IMR-90 (cell line): ENCODE measurements at regions not wholly inside any gene's neighbourhood (a gene's known extent, or its start where the extent isn't known, plus 50 kb on each side); places are given as distances from the start of the nearest gene placed in this dataset.

Experiments used
- CEBPB ChIP-seq: IDR thresholded peaks from 2 replicates; pipeline ENCODE4 v1.6.1; 2012; ENCODE audit warnings: low read depth, low read length, improper control_type of control experiment
- CHD1 ChIP-seq: IDR thresholded peaks from 2 replicates; pipeline ENCODE4 v1.6.1; 2012; ENCODE audit warnings: low read depth, low read length, improper control_type of control experiment
- CTCF ChIP-seq: conservative IDR thresholded peaks from 2 replicates; pipeline ENCODE4 v1.5.1; 2012; ENCODE audit warnings: mild to moderate bottlenecking, low read depth, low read length, improper control_type of control experiment
- ELK1 ChIP-seq: fragments of 150-350 bp; IDR thresholded peaks from 2 replicates; pipeline ENCODE4 v1.6.1; 2016; ENCODE audit warnings: low read depth, mild to moderate bottlenecking, low read length, moderate library complexity, borderline replicate concordance
- FOS ChIP-seq: fragments of 150-350 bp; IDR thresholded peaks from 2 replicates; pipeline ENCODE4 v1.6.1; 2016; ENCODE audit warnings: low read depth, low read length
- MAFK ChIP-seq: IDR thresholded peaks from 2 replicates; pipeline ENCODE4 v1.6.1; 2012; ENCODE audit warnings: low read depth, low read length, improper control_type of control experiment
- MAZ ChIP-seq: IDR thresholded peaks from 2 replicates; pipeline ENCODE4 v1.6.1; 2012; ENCODE audit warnings: low read depth, mild to moderate bottlenecking, low read length, improper control_type of control experiment, moderate library complexity, borderline replicate concordance
- MXI1 ChIP-seq: IDR thresholded peaks from 2 replicates; pipeline ENCODE4 v1.6.1; 2012; ENCODE audit warnings: low read depth, mild to moderate bottlenecking, low read length, moderate library complexity, borderline replicate concordance
- POLR2A ChIP-seq: IDR thresholded peaks from 2 replicates; pipeline ENCODE4 v1.6.1; 2012; ENCODE audit warnings: mild to moderate bottlenecking, low read depth, low read length
- RAD21 ChIP-seq: IDR thresholded peaks from 2 replicates; pipeline ENCODE4 v1.6.1; 2012; ENCODE audit warnings: low read length, improper control_type of control experiment
- RCOR1 ChIP-seq: IDR thresholded peaks from 2 replicates; pipeline ENCODE4 v1.6.1; 2012; ENCODE audit warnings: mild to moderate bottlenecking, low read length, improper control_type of control experiment; ENCODE audit not compliant: insufficient replicate concordance
- RFX5 ChIP-seq: IDR thresholded peaks from 2 replicates; pipeline ENCODE4 v1.8.0; 2012; ENCODE audit warnings: low read depth, mild to moderate bottlenecking, low read length, moderate library complexity
- SMC3 ChIP-seq: fragments of 150-350 bp; IDR thresholded peaks from 2 replicates; pipeline ENCODE4 v1.6.1; 2016; ENCODE audit warnings: low read depth, mild to moderate bottlenecking, antibody characterized with exemption, low read length, moderate library complexity
- USF2 ChIP-seq: fragments of 150-350 bp; IDR thresholded peaks from 2 replicates; pipeline ENCODE4 v1.6.1; 2017; ENCODE audit warnings: mild to moderate bottlenecking, antibody characterized with exemption, low read length, low read depth

GRCh38 chr5:74988273-74988983 is 63.9 kb downstream of the GCNT4 start:
- TF ChIP-seq CTCF, result no peak
- no peak for TF ChIP-seq POLR2A
- no peak for TF ChIP-seq MAZ
- no peak for TF ChIP-seq MXI1
- no peak for TF ChIP-seq RCOR1
- no peak for TF ChIP-seq MAFK
- TF ChIP-seq RAD21, result no peak
- TF ChIP-seq USF2, result no peak
- no peak for TF ChIP-seq RFX5
- no peak for TF ChIP-seq SMC3
- TF ChIP-seq FOS, result no peak
- TF ChIP-seq CEBPB, result no peak
- TF ChIP-seq ELK1, result no peak
- no peak for TF ChIP-seq CHD1
